ENCODE measurements at regions not wholly inside any gene's neighbourhood (a gene's known extent, or its start where the extent isn't known, plus 50 kb on each side); places are given as distances from the start of the nearest gene placed in this dataset.

- peak overlapping the region; percentile 4; the same call in 1 of the 2 replicates for H2BK20ac ChIP-seq (ENCODE audit: low read length)
- no peaks in the 10 kb centered on the region for H3K23me2 ChIP-seq (ENCODE audit: low read depth, low read length)
- H2BK120ac ChIP-seq (replicated peaks; ENCODE audit: low read depth, low read length), result no peak overlapping the region
- no peak overlapping the region for H3K23ac ChIP-seq (ENCODE audit: insufficient read length)
- CTCF ChIA-PET (ENCODE audit: partially characterized antibody), result interaction anchor here (0.7 to 1.4 kb wide), 4 partner anchors 9 to 697 kb away, joined by 3 to 5 read pairs (median 4); no protein-coding TSS in a partner anchor
- no peak overlapping the region for H3K14ac ChIP-seq (ENCODE audit: insufficient read length)
- FAIRE-seq (no peak), DNase-seq (ENCODE audit: low read depth in 1 of 2, low spot score in 2 of 2) (no peak)
- no peak overlapping the region for H4K8ac ChIP-seq (ENCODE audit: extremely low read depth, insufficient read depth, low read length)
- TF ChIP-seq MAFK (IDR thresholded peaks at IDR 0.05; ENCODE audit: low read depth, low read length) (peak; percentile 63; the same call in 1 of the 2 replicates), JUND (IDR thresholded peaks at IDR 0.05; ENCODE audit: low read length) (no peak), ASH2L (IDR thresholded peaks at IDR 0.05; ENCODE audit: low read length) (peak; percentile 51), CREB1 (IDR thresholded peaks at IDR 0.05) (no peak), POLR2AphosphoS5 (IDR thresholded peaks at IDR 0.05; ENCODE audit: low read depth, low read length) (no peak), SRF (IDR thresholded peaks at IDR 0.05; ENCODE audit: low read depth, low read length) (no peak), FOSL1 (IDR thresholded peaks at IDR 0.05; ENCODE audit: insufficient read depth, low read depth, low read length) (no peak), GTF2F1 (IDR thresholded peaks at IDR 0.05; ENCODE audit: borderline replicate concordance, low read depth, low read length) (no peak)
- H2BK5ac ChIP-seq (ENCODE audit: low read depth, low read length), result peak overlapping the region; percentile 22; the same call in 1 of the 2 replicates
- WGBS, 2 experiments (ENCODE audit: extremely low coverage in 1 of 2, insufficient coverage in 1 of 2, insufficient read length in 1 of 2, insufficient replicate concordance in 2 of 2, low coverage in 1 of 2, low lambda C conversion rate in 2 of 2, missing lambda C conversion rate in 1 of 2), result 87% methylated on average over 10 of the region's 11 CpGs; no CpG with 5 or more reads in 1 of the 2 experiments
- H2BK15ac ChIP-seq (ENCODE audit: low read length), result no peak overlapping the region; the same call in 1 of the 2 replicates
- H2AK5ac ChIP-seq (ENCODE audit: low read depth, low read length), result no peak overlapping the region
- H4K91ac ChIP-seq (replicated peaks; ENCODE audit: insufficient read length, low read length), result no peak overlapping the region
- H3K4me2 ChIP-seq (ENCODE audit: insufficient read depth in 1 of 2, low read depth in 2 of 2, low read length in 2 of 2), result no peak overlapping the region
- H3K36me3 ChIP-seq (ENCODE audit: control insufficient read depth in 2 of 4, insufficient read depth in 4 of 4, low read length in 3 of 4), result no peaks in the 10 kb centered on the region
- H3K9me3 ChIP-seq (ENCODE audit: insufficient read depth in 2 of 2, low read depth in 1 of 2, low read length in 1 of 2), result no peaks in the 10 kb centered on the region
- H3K56ac ChIP-seq (replicated peaks; ENCODE audit: insufficient read length, low read depth, low read length), result no peak overlapping the region
- H3K27ac ChIP-seq (ENCODE audit: low read depth, low read length), result no peak overlapping the region
- no peak overlapping the region for H3K18ac ChIP-seq (ENCODE audit: extremely low read depth, low read length)
- no peak overlapping the region for H3K4ac ChIP-seq (replicated peaks; ENCODE audit: insufficient read length, low read depth, low read length)
- H3K4me3 ChIP-seq (ENCODE audit: extremely low read depth in 1 of 4, insufficient read depth in 2 of 4, low read depth in 3 of 4, low read length in 4 of 4), result no peak overlapping the region
- peak overlapping the region; percentile 92 for H2AFZ ChIP-seq (ENCODE audit: low read length)
- H4K20me1 ChIP-seq (replicated peaks in 1 of 2; ENCODE audit: control insufficient read depth in 1 of 2, insufficient read depth in 2 of 2, low read length in 2 of 2), result no peaks in the 10 kb centered on the region
- H3K27me3 ChIP-seq (replicated peaks in 1 of 4; ENCODE audit: control insufficient read depth in 3 of 4, extremely low read depth in 1 of 4, insufficient read depth in 3 of 4, low read length in 3 of 4), result no peaks in the 10 kb centered on the region
- peak overlapping the region; percentile 12; the same call in 1 of the 2 replicates for H2BK12ac ChIP-seq (ENCODE audit: low read depth, low read length)
- H3K79me1 ChIP-seq (ENCODE audit: low read depth, low read length), result no peaks in the 10 kb centered on the region
- no peak overlapping the region for H3K9ac ChIP-seq (replicated peaks in 1 of 4; ENCODE audit: extremely low read depth in 1 of 4, low read depth in 3 of 4, low read length in 3 of 4)
- POLR2A ChIA-PET (ENCODE audit: partially characterized antibody), result no interaction called here
- no peaks in the 10 kb centered on the region for H3K79me2 ChIP-seq (ENCODE audit: control insufficient read depth in 1 of 2, insufficient read depth in 2 of 2, low read length in 2 of 2)
- peaks cover 3 to 5% (median 4%) of the 10 kb centered on the region in 4 experiments; a peak in 6 of 7 replicates for H3K4me1 ChIP-seq (replicated peaks in 1 of 4; ENCODE audit: control insufficient read depth in 3 of 4, insufficient read depth in 4 of 4, low read length in 3 of 4)
- H4K5ac ChIP-seq (ENCODE audit: insufficient read length, low read depth, low read length), result no peak overlapping the region
Observed at GRCh38 chr14:38931969-38932652, 170.9 kb downstream of the SEC23A start.

Measured in H1 (cell line).